NB4 (cell line): ENCODE measurements at regions not wholly inside any gene's neighbourhood (a gene's known extent, or its start where the extent isn't known, plus 50 kb on each side); places are given as distances from the start of the nearest gene placed in this dataset.

ENCODE experiments used
- POLR2A ChIP-seq: IDR thresholded peaks from 2 replicates; pipeline ENCODE4 v1.6.1; 2011; ENCODE audit warnings: mild to moderate bottlenecking; ENCODE audit not compliant: insufficient read length; ENCODE audit errors: extremely low read depth
- TF ChIP-seq, protein P1 (sequence below): IDR thresholded peaks from one replicate; pipeline ENCODE4 v1.5.1; 2012; ENCODE audit warnings: low read depth, low read length
- TF ChIP-seq, protein P2 (sequence below): IDR thresholded peaks from 2 replicates; pipeline ENCODE4 v1.6.1; 2011; ENCODE audit warnings: low read depth, low read length

DNA sequence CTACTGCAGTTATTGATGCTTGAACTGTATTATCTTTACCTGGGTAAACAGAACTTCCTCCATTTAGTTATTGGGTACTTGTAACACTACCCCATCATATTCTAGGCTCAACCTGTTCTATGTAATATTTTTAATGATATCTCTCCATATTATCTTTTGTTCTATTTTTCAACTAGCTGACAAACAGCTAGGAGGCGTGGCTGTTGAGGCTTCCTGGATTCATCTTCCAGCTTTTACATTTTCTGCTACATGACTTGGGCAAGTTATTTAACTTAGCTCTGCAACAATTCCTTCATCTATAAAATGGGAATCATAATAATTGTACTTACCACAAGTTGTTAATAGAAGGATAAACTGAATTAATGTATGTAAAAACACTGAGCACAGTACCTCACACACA is 349.3 kb downstream of the PTTG2 start:
- TF ChIP-seq, protein P1, sequence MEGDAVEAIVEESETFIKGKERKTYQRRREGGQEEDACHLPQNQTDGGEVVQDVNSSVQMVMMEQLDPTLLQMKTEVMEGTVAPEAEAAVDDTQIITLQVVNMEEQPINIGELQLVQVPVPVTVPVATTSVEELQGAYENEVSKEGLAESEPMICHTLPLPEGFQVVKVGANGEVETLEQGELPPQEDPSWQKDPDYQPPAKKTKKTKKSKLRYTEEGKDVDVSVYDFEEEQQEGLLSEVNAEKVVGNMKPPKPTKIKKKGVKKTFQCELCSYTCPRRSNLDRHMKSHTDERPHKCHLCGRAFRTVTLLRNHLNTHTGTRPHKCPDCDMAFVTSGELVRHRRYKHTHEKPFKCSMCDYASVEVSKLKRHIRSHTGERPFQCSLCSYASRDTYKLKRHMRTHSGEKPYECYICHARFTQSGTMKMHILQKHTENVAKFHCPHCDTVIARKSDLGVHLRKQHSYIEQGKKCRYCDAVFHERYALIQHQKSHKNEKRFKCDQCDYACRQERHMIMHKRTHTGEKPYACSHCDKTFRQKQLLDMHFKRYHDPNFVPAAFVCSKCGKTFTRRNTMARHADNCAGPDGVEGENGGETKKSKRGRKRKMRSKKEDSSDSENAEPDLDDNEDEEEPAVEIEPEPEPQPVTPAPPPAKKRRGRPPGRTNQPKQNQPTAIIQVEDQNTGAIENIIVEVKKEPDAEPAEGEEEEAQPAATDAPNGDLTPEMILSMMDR = no peak
- TF ChIP-seq POLR2A = no peak
- TF ChIP-seq, protein P2, sequence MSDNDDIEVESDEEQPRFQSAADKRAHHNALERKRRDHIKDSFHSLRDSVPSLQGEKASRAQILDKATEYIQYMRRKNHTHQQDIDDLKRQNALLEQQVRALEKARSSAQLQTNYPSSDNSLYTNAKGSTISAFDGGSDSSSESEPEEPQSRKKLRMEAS = no peak
